ENCODE measurements at regions not wholly inside any gene's neighbourhood (a gene's known extent, or its start where the extent isn't known, plus 50 kb on each side); places are given as distances from the start of the nearest gene placed in this dataset.
"Not testable (repeated sequence)": the region's sequence is repeated elsewhere in the genome, so short reads cannot be mapped to it uniquely, and the experiment has no call there.

DNA sequence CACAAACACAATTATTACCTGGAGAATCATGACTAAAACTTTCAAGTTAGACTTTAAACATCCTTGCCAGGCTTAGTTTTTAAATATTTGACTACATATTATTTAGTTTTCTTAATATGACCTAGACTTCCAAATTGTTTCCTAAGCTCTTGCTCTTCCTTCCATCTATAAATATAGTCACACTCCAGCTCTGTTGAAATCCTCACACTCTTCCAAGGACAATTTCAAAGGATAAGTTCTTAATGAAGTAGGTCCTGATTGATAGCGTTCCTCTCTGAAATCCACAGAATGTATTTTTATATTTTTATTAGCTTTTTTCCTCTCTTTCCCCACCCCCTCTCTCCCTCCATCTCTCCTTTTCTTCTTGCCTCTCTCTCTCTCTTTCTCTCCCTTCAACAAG is 1074.1 kb upstream of the PCDH20 start:
- no peak for DNase-seq (ENCODE audit: low read depth, low spot score)
- Histone ChIP-seq H3K4me3 (ENCODE audit: low read length) (no peak overlapping the region), H3K27ac (ENCODE audit: low read length) (no peak overlapping the region), H3K36me3 (ENCODE audit: control insufficient read depth, insufficient read depth, low read length) (no peaks in the 10 kb centered on the region), H3K27me3 (ENCODE audit: control insufficient read depth, insufficient read depth, low read length) (no peaks in the 10 kb centered on the region), H3K9me3 (ENCODE audit: control insufficient read depth, insufficient read depth, low read length) (no peaks in the 10 kb centered on the region), H3K4me1 (ENCODE audit: control insufficient read depth, insufficient read depth, low read length) (no peaks in the 10 kb centered on the region)
- no CpG with 5 or more reads among the region's 1 CpG for WGBS (ENCODE audit: insufficient coverage, insufficient read length)

DNA sequence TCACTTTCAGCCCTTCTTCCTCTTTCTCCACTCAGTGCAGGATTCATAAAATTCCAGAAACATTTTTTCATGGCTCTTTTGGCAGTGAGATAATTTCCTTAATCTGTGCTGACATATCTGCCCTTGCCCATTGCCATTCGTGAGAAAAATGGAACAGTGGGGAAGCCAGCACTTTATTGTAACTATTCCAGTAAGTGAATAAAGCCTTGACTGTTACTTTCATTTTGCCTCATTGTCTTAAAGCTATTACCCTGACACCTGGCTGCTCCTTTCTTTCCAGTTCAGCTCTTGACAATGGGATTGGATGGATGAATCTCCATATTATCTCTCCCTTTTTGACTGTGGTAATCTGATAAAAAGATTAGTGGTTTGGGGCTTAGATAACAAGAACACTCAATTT is 1068.1 kb upstream of the PCDH20 start:
- no peaks in the 10 kb centered on the region for H3K36me3 ChIP-seq (ENCODE audit: control insufficient read depth, insufficient read depth, low read length)
- peaks cover 2% of the 10 kb centered on the region; the same call in 1 of the 2 replicates for H3K4me1 ChIP-seq (ENCODE audit: control insufficient read depth, insufficient read depth, low read length)
- no peak for DNase-seq (ENCODE audit: low read depth, low spot score)
- no CpG with 5 or more reads among the region's 1 CpG for WGBS (ENCODE audit: insufficient coverage, insufficient read length)
- no peaks in the 10 kb centered on the region for H3K27me3 ChIP-seq (ENCODE audit: control insufficient read depth, insufficient read depth, low read length)
- H3K27ac ChIP-seq (ENCODE audit: low read length), result no peak overlapping the region
- H3K9me3 ChIP-seq (ENCODE audit: control insufficient read depth, insufficient read depth, low read length), result no peaks in the 10 kb centered on the region
- no peak overlapping the region for H3K4me3 ChIP-seq (ENCODE audit: low read length)

DNA sequence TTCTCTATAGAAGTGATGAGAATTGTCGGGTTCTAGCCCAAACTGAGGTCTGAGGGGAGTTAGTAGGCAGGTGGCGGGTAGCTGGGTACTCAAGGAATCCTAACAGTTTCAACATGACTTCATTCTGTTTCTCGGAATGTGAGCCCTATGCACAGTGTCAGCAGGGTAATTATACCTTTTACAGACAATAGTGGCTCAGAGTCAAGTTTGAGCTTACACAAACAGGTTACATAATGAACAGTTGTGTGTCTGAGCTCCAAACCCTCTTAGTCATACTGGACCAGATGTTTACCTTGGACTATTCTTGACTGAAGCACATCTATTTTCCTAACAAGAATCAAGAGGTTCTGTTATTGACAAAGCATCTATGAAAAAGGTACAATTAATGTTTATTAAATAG is 1066.7 kb upstream of the PCDH20 start:
- no peak overlapping the region for H3K4me3 ChIP-seq (ENCODE audit: low read length)
- no peaks in the 10 kb centered on the region for H3K27me3 ChIP-seq (ENCODE audit: control insufficient read depth, insufficient read depth, low read length)
- peaks cover 2% of the 10 kb centered on the region; the same call in 1 of the 2 replicates for H3K4me1 ChIP-seq (ENCODE audit: control insufficient read depth, insufficient read depth, low read length)
- no peak overlapping the region for H3K27ac ChIP-seq (ENCODE audit: low read length)
- H3K36me3 ChIP-seq (ENCODE audit: control insufficient read depth, insufficient read depth, low read length), result no peaks in the 10 kb centered on the region; the same call in 1 of the 2 replicates
- WGBS (ENCODE audit: insufficient coverage, insufficient read length), result no CpG with 5 or more reads among the region's 3 CpGs
- no peaks in the 10 kb centered on the region for H3K9me3 ChIP-seq (ENCODE audit: control insufficient read depth, insufficient read depth, low read length)
- no peak for DNase-seq (ENCODE audit: low read depth, low spot score)

DNA sequence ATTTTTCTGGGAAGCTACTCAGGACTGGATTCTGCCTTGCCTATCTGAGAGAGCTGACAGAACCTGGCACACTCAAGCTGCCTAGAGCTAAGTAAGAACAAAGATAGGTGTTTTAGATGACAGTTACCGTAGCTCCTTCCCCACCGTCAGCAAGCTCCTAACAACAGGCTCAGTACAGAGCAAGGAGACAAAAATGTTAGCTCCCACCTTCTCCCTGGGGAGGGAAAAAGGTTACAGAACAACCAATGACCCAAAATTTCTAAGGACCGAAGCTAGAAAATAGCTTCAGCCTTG is 1058.2 kb upstream of the PCDH20 start:
- 0 out of 2 replicates have a peak, but pooled peaks cover 3% of the 10 kb centered on the region for H3K4me1 ChIP-seq (ENCODE audit: control insufficient read depth, insufficient read depth, low read length)
- H3K27me3 ChIP-seq (ENCODE audit: control insufficient read depth, insufficient read depth, low read length), result no peaks in the 10 kb centered on the region
- H3K4me3 ChIP-seq (ENCODE audit: low read length), result no peak overlapping the region
- H3K27ac ChIP-seq (ENCODE audit: low read length), result no peak overlapping the region
- no peaks in the 10 kb centered on the region for H3K9me3 ChIP-seq (ENCODE audit: control insufficient read depth, insufficient read depth, low read length)
- DNase-seq (ENCODE audit: low read depth, low spot score), result no peak
- H3K36me3 ChIP-seq (ENCODE audit: control insufficient read depth, insufficient read depth, low read length), result no peaks in the 10 kb centered on the region; the same call in 1 of the 2 replicates
- WGBS (ENCODE audit: insufficient coverage, insufficient read length), result no CpG with 5 or more reads among the region's 3 CpGs

DNA sequence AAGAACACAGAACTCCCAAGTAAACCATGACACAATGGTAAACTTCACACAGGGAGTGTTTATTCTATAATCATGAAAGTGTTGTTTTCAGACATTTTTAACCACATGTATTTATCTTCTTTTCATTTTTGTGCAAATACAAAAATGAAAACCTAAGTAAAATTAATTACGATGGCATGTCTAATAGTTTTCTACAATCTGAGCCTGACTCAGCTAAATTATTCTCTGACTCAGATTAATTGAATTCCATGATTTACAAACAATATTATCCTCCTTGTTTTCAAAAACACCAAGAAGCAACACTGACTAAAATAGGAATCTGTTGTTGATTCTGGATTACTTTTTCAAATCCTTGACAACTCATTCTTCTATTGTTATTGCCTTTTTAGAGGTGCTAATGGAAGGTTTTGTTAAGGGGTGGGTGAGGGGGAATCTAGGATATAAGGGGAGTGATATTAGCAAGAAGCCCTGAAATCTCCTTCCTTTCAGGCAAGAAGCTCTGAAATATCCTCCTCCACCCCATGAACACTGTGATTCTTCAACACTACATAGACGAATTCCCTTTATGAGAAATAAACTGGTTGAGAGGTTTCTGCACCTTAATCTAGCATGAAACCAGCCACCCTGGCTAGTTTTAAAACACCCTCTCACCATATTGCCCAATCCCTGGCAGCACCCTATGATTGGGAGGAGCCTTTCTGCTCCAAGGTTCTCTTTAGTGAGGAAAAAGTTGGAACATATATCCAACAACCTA is 1057.7 kb upstream of the PCDH20 start:
- Histone ChIP-seq H3K4me1 (ENCODE audit: control insufficient read depth, insufficient read depth, low read length) (0 out of 2 replicates have a peak, but pooled peaks cover 3% of the 10 kb centered on the region), H3K27ac (ENCODE audit: low read length) (no peak overlapping the region), H3K9me3 (ENCODE audit: control insufficient read depth, insufficient read depth, low read length) (no peaks in the 10 kb centered on the region), H3K27me3 (ENCODE audit: control insufficient read depth, insufficient read depth, low read length) (no peaks in the 10 kb centered on the region), H3K36me3 (ENCODE audit: control insufficient read depth, insufficient read depth, low read length) (no peaks in the 10 kb centered on the region; the same call in 1 of the 2 replicates), H3K4me3 (ENCODE audit: low read length) (no peak overlapping the region)
- WGBS (ENCODE audit: insufficient coverage, insufficient read length), result no CpG with 5 or more reads among the region's 2 CpGs
- no peak for DNase-seq (ENCODE audit: low read depth, low spot score)

DNA sequence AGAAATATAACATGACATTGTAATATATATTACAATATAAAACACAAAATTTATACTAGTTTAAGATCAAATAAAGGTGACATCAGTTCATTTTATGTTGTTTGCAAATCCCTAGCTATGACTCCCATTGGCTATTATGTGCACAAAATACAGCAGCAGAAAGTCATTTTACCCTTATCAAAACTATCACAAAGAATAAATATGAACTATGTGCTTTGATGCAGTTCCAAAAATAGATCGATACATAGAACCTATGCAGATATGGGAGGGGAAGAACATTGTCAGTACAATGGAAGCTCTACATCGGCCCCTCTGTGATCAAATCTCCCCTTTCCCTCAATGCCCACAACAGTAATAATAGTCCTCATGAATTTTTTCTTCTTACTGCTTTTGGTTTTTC is 1038.1 kb upstream of the PCDH20 start:
- Histone ChIP-seq H3K4me1 (ENCODE audit: control insufficient read depth, insufficient read depth, low read length) (no peaks in the 10 kb centered on the region), H3K27me3 (ENCODE audit: control insufficient read depth, insufficient read depth, low read length) (no peaks in the 10 kb centered on the region), H3K9me3 (ENCODE audit: control insufficient read depth, insufficient read depth, low read length) (no peaks in the 10 kb centered on the region), H3K4me3 (ENCODE audit: low read length) (no peak overlapping the region), H3K36me3 (ENCODE audit: control insufficient read depth, insufficient read depth, low read length) (no peaks in the 10 kb centered on the region), H3K27ac (ENCODE audit: low read length) (no peak overlapping the region)
- WGBS (ENCODE audit: insufficient coverage, insufficient read length), result no CpG with 5 or more reads among the region's 2 CpGs
- DNase-seq (ENCODE audit: low read depth, low spot score), result no peak

DNA sequence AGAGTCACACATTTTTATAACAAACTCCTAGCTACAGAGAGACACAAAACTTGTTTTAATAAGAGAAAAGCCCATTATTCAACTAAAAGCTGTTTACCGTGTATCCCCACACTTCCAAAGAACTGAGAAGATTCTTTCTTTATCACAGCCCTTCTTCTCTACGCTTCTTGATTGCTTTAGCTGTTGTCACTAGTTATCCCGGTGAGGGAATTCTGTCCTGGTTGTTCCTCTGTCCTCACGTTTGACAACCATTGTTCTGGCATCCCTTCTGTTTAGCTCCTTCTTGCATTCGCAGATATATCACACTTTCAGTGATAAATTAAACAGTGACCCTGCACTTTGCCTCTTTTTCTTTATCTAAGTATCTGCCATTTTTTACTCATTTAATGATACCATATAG is 1035.1 kb upstream of the PCDH20 start:
- no peak for DNase-seq (ENCODE audit: low read depth, low spot score)
- Histone ChIP-seq H3K4me3 (ENCODE audit: low read length) (no peak overlapping the region), H3K27me3 (ENCODE audit: control insufficient read depth, insufficient read depth, low read length) (no peaks in the 10 kb centered on the region), H3K4me1 (ENCODE audit: control insufficient read depth, insufficient read depth, low read length) (no peaks in the 10 kb centered on the region), H3K36me3 (ENCODE audit: control insufficient read depth, insufficient read depth, low read length) (no peaks in the 10 kb centered on the region), H3K9me3 (ENCODE audit: control insufficient read depth, insufficient read depth, low read length) (no peaks in the 10 kb centered on the region), H3K27ac (ENCODE audit: low read length) (no peak overlapping the region)
- WGBS (ENCODE audit: insufficient coverage, insufficient read length), result no CpG with 5 or more reads among the region's 5 CpGs

DNA sequence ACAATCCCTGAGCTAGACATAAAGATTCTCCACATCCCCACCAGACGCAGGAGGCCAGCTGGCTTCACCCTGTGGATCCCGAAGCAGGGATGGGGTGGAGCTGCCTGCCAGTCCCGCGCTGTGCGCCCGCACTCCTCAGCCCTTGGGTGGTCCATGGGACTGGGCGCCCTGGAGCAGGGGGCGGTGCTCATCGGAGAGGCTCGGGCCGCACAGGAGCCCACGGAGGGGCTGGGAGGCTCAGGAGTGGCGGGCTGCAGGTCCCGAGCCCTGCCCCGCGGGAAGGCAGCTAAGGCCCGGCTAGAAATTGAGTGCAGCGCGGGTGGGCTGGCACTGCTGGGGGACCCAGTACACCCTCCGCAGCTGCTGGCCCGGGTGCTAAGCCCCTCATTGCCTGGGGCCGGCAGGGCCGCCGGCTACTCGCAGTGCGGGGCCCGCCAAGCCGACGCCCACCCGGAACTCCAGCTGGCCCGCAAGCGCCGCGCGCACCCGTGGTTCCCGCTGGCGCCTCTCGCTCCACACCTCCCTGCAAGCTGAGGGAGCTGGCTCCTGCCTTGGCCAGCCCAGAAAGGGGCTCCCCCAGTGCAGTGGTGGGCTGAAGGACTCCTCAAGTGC is 1032.2 kb upstream of the PCDH20 start:
- H3K4me3 ChIP-seq (ENCODE audit: low read length); H3K27me3 ChIP-seq (ENCODE audit: control insufficient read depth, insufficient read depth, low read length); H3K36me3 ChIP-seq (ENCODE audit: control insufficient read depth, insufficient read depth, low read length); DNase-seq (ENCODE audit: low read depth, low spot score); H3K9me3 ChIP-seq (ENCODE audit: control insufficient read depth, insufficient read depth, low read length); H3K27ac ChIP-seq (ENCODE audit: low read length); H3K4me1 ChIP-seq (ENCODE audit: control insufficient read depth, insufficient read depth, low read length): not testable (repeated sequence)
- WGBS (ENCODE audit: insufficient coverage, insufficient read length), result no CpG with 5 or more reads among the region's 39 CpGs

DNA sequence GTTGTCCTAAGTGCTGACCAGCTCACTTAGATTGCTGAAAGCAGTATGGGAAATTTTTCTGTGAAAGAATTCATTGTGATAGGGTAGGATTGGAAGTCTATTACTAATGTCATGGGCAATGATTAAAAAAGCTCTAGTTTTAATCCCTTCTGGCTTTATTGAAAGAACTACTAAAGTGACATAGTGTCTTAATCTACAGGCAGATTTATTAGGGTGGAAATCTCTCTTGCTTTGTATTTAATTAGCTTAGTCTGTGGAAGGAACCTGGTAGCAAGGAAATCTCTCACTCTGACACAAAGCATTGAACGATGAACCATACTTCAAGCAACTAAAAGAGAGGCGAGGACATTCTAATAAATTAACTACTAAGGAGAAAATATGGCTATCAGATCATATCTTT is 1029.2 kb upstream of the PCDH20 start:
- Histone ChIP-seq H3K4me3 (ENCODE audit: low read length) (no peak overlapping the region), H3K9me3 (ENCODE audit: control insufficient read depth, insufficient read depth, low read length) (no peaks in the 10 kb centered on the region), H3K27me3 (ENCODE audit: control insufficient read depth, insufficient read depth, low read length) (no peaks in the 10 kb centered on the region), H3K36me3 (ENCODE audit: control insufficient read depth, insufficient read depth, low read length) (no peaks in the 10 kb centered on the region), H3K27ac (ENCODE audit: low read length) (no peak overlapping the region), H3K4me1 (ENCODE audit: control insufficient read depth, insufficient read depth, low read length) (no peaks in the 10 kb centered on the region)
- no peak for DNase-seq (ENCODE audit: low read depth, low spot score)
- WGBS (ENCODE audit: insufficient coverage, insufficient read length), result no CpG with 5 or more reads among the region's 2 CpGs

DNA sequence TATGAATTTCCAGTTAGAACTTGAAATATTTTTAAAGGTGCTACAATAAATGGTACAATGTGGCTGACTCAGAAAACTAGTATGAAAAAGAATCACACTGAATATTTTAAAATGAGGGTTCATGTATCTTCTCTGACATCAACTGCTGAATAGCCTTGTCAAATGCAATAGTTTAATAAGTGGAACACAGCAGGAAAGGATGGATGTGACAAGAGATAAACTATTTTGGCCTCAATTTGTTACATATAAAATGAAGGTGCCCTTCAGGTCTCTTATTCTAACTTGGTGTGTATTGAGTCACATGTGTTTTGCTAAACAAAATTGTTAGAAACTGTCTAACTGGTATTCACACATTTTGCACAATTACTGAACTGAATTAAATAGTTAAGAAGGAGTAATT is 1018.4 kb upstream of the PCDH20 start:
- no peak for DNase-seq (ENCODE audit: low read depth, low spot score)
- no peaks in the 10 kb centered on the region for H3K9me3 ChIP-seq (ENCODE audit: control insufficient read depth, insufficient read depth, low read length)
- H3K36me3 ChIP-seq (ENCODE audit: control insufficient read depth, insufficient read depth, low read length), result no peaks in the 10 kb centered on the region
- no peaks in the 10 kb centered on the region for H3K27me3 ChIP-seq (ENCODE audit: control insufficient read depth, insufficient read depth, low read length)
- H3K4me3 ChIP-seq (ENCODE audit: low read length), result no peak overlapping the region
- no peak overlapping the region for H3K27ac ChIP-seq (ENCODE audit: low read length)
- H3K4me1 ChIP-seq (ENCODE audit: control insufficient read depth, insufficient read depth, low read length), result no peaks in the 10 kb centered on the region

DNA sequence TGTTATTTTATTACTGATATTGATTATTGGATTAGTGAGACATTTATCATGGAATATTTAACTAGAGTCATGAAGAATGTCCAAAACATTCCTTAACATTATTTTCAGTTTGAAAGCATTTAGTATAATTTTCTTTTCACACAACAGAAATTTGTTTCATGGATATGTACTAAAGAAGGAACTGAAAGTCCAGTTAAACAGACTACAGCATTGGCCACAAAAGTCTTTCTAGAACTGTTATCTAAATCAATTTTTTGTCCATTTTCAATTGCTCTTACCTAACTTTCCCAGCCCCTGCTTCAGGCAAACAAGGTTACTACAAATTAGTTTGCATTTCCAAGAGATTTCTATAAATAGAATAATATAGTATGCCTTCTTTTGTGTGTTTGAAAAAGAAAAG is 1018.0 kb upstream of the PCDH20 start:
- DNase-seq (ENCODE audit: low read depth, low spot score), result no peak
- H3K27ac ChIP-seq (ENCODE audit: low read length), result no peak overlapping the region
- H3K4me3 ChIP-seq (ENCODE audit: low read length), result no peak overlapping the region
- H3K9me3 ChIP-seq (ENCODE audit: control insufficient read depth, insufficient read depth, low read length), result no peaks in the 10 kb centered on the region
- H3K4me1 ChIP-seq (ENCODE audit: control insufficient read depth, insufficient read depth, low read length), result no peaks in the 10 kb centered on the region
- no peaks in the 10 kb centered on the region for H3K27me3 ChIP-seq (ENCODE audit: control insufficient read depth, insufficient read depth, low read length)
- H3K36me3 ChIP-seq (ENCODE audit: control insufficient read depth, insufficient read depth, low read length), result no peaks in the 10 kb centered on the region

Data from iPS DF 6.9 (cell line).